ENCODE measurements at regions not wholly inside any gene's neighbourhood (a gene's known extent, or its start where the extent isn't known, plus 50 kb on each side); places are given as distances from the start of the nearest gene placed in this dataset.
"Not testable (repeated sequence)": the region's sequence is repeated elsewhere in the genome, so short reads cannot be mapped to it uniquely, and the experiment has no call there.

GRCh38 chr3:166451997-166452396, 614.8 kb upstream of the BCHE start:
- DNase-seq (ENCODE audit: low read depth in 2 of 2), result no peak

- no peak for DNase-seq (ENCODE audit: low read depth in 2 of 2)
Measured at GRCh38 chr3:166447513-166447912, 610.3 kb upstream of the BCHE start.

DNA sequence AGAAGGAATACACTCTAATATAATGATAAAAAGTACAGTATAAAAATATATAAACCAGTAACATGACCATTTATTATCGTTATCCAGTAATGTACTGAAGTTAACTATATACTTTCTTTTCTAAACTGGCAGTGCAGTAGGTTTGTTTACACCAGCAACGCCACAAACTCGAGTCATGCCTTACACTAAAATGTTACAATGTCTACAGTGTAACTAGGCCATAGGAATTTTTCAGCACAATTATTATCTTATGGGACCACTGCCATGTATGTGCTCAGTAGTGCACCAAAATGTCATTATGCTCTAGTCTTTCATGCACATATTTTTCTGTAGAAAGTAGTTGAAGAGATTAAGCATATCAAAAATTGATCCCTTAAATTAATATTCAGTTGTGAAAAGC, 609.8 kb upstream of the BCHE start:
- DNase-seq (ENCODE audit: low read depth in 2 of 2), result no peak

- no peak for DNase-seq (ENCODE audit: low read depth in 2 of 2)
Measured at GRCh38 chr3:166446291-166446690, 609.1 kb upstream of the BCHE start.

- DNase-seq (ENCODE audit: low read depth in 2 of 2), result no peak
Measured at GRCh38 chr3:166445865-166446264, 608.6 kb upstream of the BCHE start.

DNA sequence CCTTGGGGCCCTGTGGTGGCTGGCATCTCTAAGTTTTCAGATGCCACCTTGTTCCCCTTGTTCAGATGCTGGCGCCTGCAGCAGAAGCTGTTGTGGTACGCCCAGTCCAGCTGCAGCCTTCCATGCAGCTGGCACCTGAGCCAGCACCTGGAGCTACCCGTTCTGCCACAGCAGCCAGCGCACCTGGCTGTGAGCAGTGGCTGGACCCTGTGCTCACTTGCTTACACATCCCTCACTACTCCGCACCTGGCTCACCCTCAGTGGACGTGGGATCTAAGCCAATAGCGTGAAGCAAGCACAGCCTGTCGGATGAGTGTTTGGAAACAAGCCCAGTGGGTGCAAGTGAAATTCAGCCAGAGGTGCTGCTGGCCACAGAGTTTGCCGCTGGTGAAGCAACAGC, 607.5 kb upstream of the BCHE start:
- DNase-seq (ENCODE audit: low read depth in 2 of 2), result no peak

GRCh38 chr3:166444336-166444735, 607.1 kb upstream of the BCHE start:
- DNase-seq (ENCODE audit: low read depth in 2 of 2), result no peak

GRCh38 chr3:166435469-166436057, 598.3 kb upstream of the BCHE start:
- DNase-seq (ENCODE audit: low read depth in 2 of 2), result no peak

DNA sequence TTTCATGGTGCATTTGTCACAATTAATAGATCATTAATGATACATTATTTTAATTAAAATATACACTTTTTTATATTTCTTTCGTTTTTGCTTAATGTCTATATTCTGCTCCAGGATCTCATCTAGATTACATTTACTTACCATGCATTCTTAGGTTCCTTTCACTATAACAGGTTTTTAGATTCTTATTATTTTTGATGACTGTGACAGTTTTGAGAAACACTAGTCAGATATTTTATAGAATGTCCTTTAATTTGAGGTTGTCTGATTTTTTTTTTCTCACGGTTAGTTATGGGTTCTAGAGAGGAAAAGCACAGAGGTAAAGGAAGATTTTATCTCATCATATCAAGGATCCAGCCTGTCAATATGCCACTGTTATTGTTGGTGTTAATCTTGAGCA, 595.8 kb upstream of the BCHE start:
- no peak for DNase-seq (ENCODE audit: low read depth in 2 of 2)

DNA sequence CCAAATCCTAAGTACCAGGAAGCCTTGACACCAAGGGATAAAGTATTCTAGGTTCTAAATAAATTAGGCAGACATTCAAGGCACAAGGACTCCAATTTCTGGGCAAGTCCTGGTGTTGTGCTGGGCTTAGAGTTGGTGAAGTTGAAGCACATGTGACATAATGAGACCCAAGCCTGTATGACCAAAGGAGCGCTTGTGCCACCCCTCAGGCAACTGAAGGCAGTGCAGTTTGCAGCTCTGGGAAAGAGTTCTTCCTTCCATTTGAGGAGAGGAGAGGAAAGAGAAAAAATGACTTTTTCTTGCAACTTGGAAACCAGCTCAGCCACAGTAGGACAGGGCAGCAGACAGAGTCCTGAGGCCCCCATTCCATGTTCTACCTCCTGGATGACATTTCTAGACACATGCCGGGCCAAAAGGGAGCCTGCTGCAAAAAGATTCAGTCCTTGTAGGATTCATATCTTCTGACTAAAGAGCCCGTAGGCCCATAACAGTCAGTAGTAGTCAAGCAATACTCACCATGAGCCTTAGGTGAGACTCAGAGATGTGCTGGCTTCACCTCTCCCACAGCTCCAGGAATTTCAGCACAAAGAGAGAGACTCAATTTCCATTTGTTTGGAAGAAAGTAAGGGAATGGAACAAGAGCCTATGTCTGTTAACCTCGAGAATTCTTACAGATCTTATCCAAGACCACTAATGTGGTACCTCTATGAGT, 588.8 kb upstream of the BCHE start:
- DNase-seq (ENCODE audit: low read depth in 2 of 2), result no peak

- no peak for DNase-seq (ENCODE audit: low read depth in 2 of 2)
Measured at GRCh38 chr3:166425021-166425420, 587.8 kb upstream of the BCHE start.

GRCh38 chr3:166423824-166424513, 586.7 kb upstream of the BCHE start:
- not testable (repeated sequence) for DNase-seq (ENCODE audit: low read depth in 2 of 2)

- DNase-seq (ENCODE audit: low read depth in 2 of 2), result no peak
Measured at GRCh38 chr3:166422556-166422955, 585.3 kb upstream of the BCHE start.

DNA sequence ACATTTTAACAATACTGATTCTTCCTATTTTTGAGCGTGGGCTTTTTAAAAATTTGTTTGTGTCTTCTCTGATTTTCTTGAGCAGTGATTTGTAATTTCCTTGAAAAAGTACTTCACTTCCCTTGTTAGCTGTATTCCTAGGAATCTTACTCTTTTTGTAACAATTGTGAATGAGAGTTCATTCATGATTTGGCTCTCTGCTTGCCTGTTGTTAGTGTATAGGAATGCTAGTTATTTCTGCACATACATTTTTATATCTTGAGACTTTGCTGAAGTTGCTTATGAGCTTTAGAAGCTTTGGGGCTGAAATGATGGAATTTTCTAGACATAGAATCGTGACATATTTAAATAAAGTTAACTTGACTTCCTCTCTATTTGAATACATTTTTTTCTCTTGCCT, 582.8 kb upstream of the BCHE start:
- DNase-seq (ENCODE audit: low read depth in 2 of 2), result no peak

DNA sequence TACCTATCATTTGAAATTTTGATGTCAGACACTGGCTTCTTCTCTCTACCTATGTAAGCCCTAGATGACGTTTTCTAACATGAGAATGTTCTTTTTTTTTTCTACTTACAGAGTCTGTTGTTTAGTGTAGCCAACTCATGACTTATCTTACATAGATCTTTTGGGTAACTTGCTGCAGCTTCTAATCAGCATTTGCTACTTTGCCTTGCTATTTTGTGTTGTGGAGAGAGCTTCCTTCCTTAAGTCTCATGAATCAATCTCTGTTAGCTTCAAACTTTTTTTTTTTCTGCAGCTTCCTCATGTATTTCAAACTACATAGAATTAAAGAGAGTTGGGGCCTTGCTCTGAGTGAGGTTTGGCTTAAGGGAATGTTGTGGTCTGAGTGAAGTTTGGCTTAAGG, 568.7 kb upstream of the BCHE start:
- no peak for DNase-seq (ENCODE audit: low read depth in 2 of 2)

DNA sequence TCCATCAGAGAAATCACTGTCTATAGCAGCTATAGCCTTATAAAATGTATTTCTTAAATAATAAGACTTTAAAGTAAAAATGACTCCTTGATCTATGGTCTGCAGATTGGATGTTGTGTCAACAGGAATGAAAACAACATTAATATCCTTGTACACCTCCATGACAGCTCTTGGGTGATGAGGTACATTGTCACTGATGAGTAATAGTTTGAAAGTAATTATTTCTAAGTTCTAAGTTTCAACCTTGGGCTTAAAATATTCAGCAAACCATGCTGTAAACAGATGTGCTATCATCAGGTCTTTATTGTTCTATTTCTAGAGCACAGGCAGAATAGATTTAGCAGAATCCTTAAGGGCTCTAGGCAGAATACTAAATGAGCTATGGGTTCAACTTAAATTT, 568.2 kb upstream of the BCHE start:
- no peak for DNase-seq (ENCODE audit: low read depth in 2 of 2)

GRCh38 chr3:166390303-166390702, 553.1 kb upstream of the BCHE start:
- no peak for DNase-seq (ENCODE audit: low read depth in 2 of 2)

GRCh38 chr3:166388321-166388720, 551.1 kb upstream of the BCHE start:
- no peak for DNase-seq (ENCODE audit: low read depth in 2 of 2)

- DNase-seq (ENCODE audit: low read depth in 2 of 2), result no peak
Measured at GRCh38 chr3:166372571-166373106, 535.4 kb upstream of the BCHE start.

DNA sequence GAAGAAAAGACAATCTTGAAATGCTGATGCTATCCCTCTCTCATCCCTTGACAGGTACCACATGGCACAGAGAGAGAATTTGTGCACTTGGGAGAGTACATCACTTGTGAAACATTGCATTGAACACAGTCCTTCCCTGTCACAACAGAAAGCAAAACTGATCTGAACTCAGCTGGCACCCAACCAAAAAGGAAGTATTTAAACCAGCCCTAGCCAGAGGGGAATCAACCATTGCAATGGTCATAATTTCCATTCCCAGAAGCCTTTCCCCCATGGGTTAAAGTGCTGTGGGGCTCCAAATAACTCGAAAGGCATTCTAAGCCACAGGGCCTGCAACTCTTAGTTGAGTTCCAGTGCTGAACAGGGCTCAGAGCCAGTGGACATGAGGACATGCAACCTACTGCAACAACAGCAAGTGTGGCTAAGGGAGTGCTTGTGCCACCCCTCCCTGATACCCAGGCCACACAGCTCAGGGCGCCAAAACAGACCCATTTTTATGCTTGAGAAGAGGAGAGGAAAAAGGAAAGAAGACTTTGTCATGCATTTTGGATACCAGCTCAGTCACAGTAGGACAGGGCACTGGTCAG, 530.8 kb upstream of the BCHE start:
- no peak for DNase-seq (ENCODE audit: low read depth in 2 of 2)

GRCh38 chr3:166362698-166363097, 525.5 kb upstream of the BCHE start:
- no peak for DNase-seq (ENCODE audit: low read depth in 2 of 2)

GRCh38 chr3:166360720-166361119, 523.5 kb upstream of the BCHE start:
- DNase-seq (ENCODE audit: low read depth in 2 of 2), result no peak
